Mesothelial cell of epicardium (in vitro differentiated cells): ENCODE measurements at regions not wholly inside any gene's neighbourhood (a gene's known extent, or its start where the extent isn't known, plus 50 kb on each side); places are given as distances from the start of the nearest gene placed in this dataset.
"Not testable (repeated sequence)": the region's sequence is repeated elsewhere in the genome, so short reads cannot be mapped to it uniquely, and the experiment has no call there.

ENCODE experiments used
- DNase-seq, 2 experiments: peaks; one replicate each; pipeline ENCODE4 v3.0.0; 2021; ENCODE audit warnings: low spot score in 2 of 2; ENCODE audit not compliant: unreplicated experiment in 2 of 2
- H3K27ac Mint-ChIP-seq: 2 replicates; pipeline ENCODE4 v1.8.0; 2021; ENCODE audit warnings: mixed read lengths
- H3K27me3 Mint-ChIP-seq: 2 replicates; pipeline ENCODE4 v1.8.0; 2021; ENCODE audit warnings: low read depth, mixed read lengths
- H3K36me3 Mint-ChIP-seq: 2 replicates; pipeline ENCODE4 v1.8.0; 2021; ENCODE audit warnings: mixed read lengths
- H3K4me1 Mint-ChIP-seq: 2 replicates; pipeline ENCODE4 v1.8.0; 2021; ENCODE audit warnings: mixed read lengths
- H3K4me3 Mint-ChIP-seq: 2 replicates; pipeline ENCODE4 v1.8.0; 2021; ENCODE audit warnings: mild to moderate bottlenecking, moderate library complexity, mixed read lengths
- H3K9me3 Mint-ChIP-seq: 2 replicates; pipeline ENCODE4 v1.8.0; 2021; ENCODE audit warnings: mixed read lengths
- CTCF ChIP-seq: fragments of 200-600 bp; sonication (generic); IDR thresholded peaks from one replicate; pipeline ENCODE4 v1.5.0; 2021; ENCODE audit warnings: antibody characterized with exemption; ENCODE audit not compliant: unreplicated experiment

- DNase-seq: no peak
- Mint-ChIP-seq H3K4me1 (no peaks in the 10 kb centered on the region), H3K36me3 (no peaks in the 10 kb centered on the region), H3K27me3 (no peaks in the 10 kb centered on the region), H3K27ac (no peak overlapping the region), H3K4me3 (no peak overlapping the region), H3K9me3 (peaks cover 21% of the 10 kb centered on the region)
- no peak for TF ChIP-seq CTCF
Measured at GRCh38 chr4:101630319-101630986, 160.1 kb upstream of the BANK1 start.

GRCh38 chr4:101621120-101621519 is 169.4 kb upstream of the BANK1 start:
- H3K27ac Mint-ChIP-seq: no peak overlapping the region
- no peaks in the 10 kb centered on the region for H3K36me3 Mint-ChIP-seq
- no peak overlapping the region for H3K4me3 Mint-ChIP-seq
- no peaks in the 10 kb centered on the region for H3K27me3 Mint-ChIP-seq
- TF ChIP-seq CTCF: no peak
- no peak for DNase-seq
- H3K4me1 Mint-ChIP-seq: peaks cover 8% of the 10 kb centered on the region
- H3K9me3 Mint-ChIP-seq: peaks cover 3% of the 10 kb centered on the region

- no peak for DNase-seq
- Mint-ChIP-seq H3K27me3 (no peaks in the 10 kb centered on the region), H3K36me3 (no peaks in the 10 kb centered on the region), H3K4me1 (no peaks in the 10 kb centered on the region), H3K4me3 (no peak overlapping the region), H3K27ac (no peak overlapping the region), H3K9me3 (peaks cover 12% of the 10 kb centered on the region)
- no peak for TF ChIP-seq CTCF
Measured at GRCh38 chr4:101615652-101616051, 174.9 kb upstream of the BANK1 start.

- H3K4me3 Mint-ChIP-seq, DNase-seq, H3K27ac Mint-ChIP-seq, H3K36me3 Mint-ChIP-seq, H3K27me3 Mint-ChIP-seq, H3K9me3 Mint-ChIP-seq, H3K4me1 Mint-ChIP-seq: not testable (repeated sequence)
Measured at GRCh38 chr4:101606989-101607388, 183.5 kb upstream of the BANK1 start.

- peaks cover 10% of the 10 kb centered on the region for H3K9me3 Mint-ChIP-seq
- H3K27me3 Mint-ChIP-seq: peaks cover 5% of the 10 kb centered on the region
- no peak for DNase-seq
- H3K36me3 Mint-ChIP-seq: peaks cover 7% of the 10 kb centered on the region
- no peak overlapping the region for H3K27ac Mint-ChIP-seq
- no peak overlapping the region for H3K4me3 Mint-ChIP-seq
- no peaks in the 10 kb centered on the region for H3K4me1 Mint-ChIP-seq
- no peak for TF ChIP-seq CTCF
Measured at GRCh38 chr4:101604976-101605375, 185.6 kb upstream of the BANK1 start.

- no peak for TF ChIP-seq CTCF
- Mint-ChIP-seq H3K27me3 (peaks cover 7% of the 10 kb centered on the region), H3K36me3 (no peaks in the 10 kb centered on the region), H3K27ac (no peak overlapping the region), H3K4me1 (no peaks in the 10 kb centered on the region), H3K9me3 (no peaks in the 10 kb centered on the region), H3K4me3 (no peak overlapping the region)
- no peak for DNase-seq
Measured at GRCh38 chr4:101600287-101600686, 190.2 kb upstream of the BANK1 start.
